Hindlimb muscle (tissue), 1 donor: ENCODE measurements at regions not wholly inside any gene's neighbourhood (a gene's known extent, or its start where the extent isn't known, plus 50 kb on each side); places are given as distances from the start of the nearest gene placed in this dataset.
"Not testable (repeated sequence)": the region's sequence is repeated elsewhere in the genome, so short reads cannot be mapped to it uniquely, and the experiment has no call there.

Source experiments
- DNase-seq: peaks from one replicate; pipeline ENCODE4 v3.0.0-alpha.2; 2013

- DNase-seq: no peak
Observed at GRCh38 chr6:9066726-9067125, 631.4 kb upstream of the SLC35B3 start.

DNA sequence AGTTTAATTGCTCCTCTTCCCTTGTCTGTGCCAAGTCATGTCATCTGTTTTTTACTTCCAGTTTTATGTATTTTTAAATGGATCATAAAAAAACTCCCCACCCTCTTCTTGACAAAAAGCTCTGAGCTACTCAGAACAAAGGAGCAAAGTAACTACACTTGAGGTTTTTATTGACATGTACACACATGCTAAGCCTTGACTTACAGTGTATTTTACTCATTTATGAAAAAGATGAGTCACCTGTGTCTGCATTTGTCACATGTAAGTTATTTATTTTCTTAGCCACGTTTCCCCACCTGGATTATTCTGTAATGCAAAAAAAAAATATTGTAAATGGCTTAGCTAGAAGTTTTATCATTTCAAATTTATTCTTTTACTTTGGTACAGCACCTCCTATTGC is 628.8 kb upstream of the SLC35B3 start:
- no peak for DNase-seq

GRCh38 chr6:9062596-9062995 is 627.3 kb upstream of the SLC35B3 start:
- no peak for DNase-seq

GRCh38 chr6:9057937-9058336 is 622.6 kb upstream of the SLC35B3 start:
- DNase-seq: no peak

- no peak for DNase-seq
Observed at GRCh38 chr6:9056556-9056955, 621.2 kb upstream of the SLC35B3 start.

GRCh38 chr6:9044426-9044825 is 609.1 kb upstream of the SLC35B3 start:
- DNase-seq: no peak

DNA sequence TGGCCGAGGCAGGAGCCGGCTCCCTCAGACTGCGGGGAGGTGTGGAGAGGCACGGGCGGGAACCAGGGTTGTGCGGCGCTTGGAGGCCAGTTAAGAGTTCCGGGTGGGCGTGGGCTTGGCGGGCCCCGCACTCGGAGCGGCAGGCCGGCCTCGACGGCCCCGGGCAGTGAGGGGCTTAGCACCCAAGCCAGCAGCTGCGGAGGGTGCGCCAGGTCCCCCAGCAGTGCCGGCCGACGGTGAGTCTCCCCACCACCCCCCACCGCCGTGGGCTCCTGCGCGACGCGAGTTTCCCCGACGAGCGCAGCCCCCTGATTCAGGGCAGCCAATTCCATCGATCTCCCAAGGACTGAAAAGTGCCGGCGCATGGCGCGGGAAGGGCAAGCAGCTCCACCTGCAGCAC is 605.4 kb upstream of the SLC35B3 start:
- no peak for DNase-seq

- DNase-seq: no peak
Observed at GRCh38 chr6:9039258-9039657, 603.9 kb upstream of the SLC35B3 start.

- DNase-seq: no peak
Observed at GRCh38 chr6:9028086-9028485, 592.7 kb upstream of the SLC35B3 start.

GRCh38 chr6:9025796-9026394 is 590.5 kb upstream of the SLC35B3 start:
- no peak for DNase-seq

GRCh38 chr6:9025228-9025627 is 589.9 kb upstream of the SLC35B3 start:
- no peak for DNase-seq

DNA sequence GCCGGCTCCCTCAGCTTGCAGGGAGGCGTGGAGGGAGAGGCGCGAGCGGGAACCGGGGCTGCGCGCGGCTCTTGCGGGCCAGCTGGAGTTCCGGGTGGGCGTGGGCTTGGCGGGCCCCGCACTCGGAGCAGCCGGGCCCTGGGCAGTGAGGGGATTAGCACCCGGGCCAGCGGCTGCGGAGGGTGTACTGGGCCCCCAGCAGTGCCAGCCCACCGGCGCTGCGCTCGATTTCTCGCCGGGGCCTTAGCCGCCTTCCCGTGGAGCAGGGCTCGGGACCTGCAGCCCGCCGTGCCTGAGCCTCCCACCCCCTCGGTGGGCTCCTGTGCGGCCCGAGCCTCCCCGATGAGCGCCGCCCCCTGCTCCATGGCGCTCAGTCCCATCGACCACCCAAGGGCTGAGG is 588.9 kb upstream of the SLC35B3 start:
- DNase-seq: not testable (repeated sequence)

DNA sequence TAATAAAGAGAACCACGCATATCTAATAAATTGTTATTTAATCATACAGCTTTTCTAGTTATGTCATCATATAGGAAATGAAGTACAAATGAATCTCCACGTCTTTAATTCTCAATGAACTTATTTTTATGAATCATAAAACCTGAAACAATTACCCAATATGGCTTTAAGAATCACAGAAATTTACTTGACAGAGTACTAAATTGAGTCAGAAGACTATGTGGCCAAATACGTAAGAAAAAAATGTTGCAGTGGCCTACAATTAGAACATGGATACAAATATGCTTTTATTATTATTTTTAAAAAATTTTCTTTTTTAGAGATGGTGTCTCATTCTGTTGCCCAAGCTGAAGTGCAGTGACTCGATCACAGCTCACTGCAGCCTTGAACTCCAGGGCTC is 584.7 kb upstream of the SLC35B3 start:
- no peak for DNase-seq

DNA sequence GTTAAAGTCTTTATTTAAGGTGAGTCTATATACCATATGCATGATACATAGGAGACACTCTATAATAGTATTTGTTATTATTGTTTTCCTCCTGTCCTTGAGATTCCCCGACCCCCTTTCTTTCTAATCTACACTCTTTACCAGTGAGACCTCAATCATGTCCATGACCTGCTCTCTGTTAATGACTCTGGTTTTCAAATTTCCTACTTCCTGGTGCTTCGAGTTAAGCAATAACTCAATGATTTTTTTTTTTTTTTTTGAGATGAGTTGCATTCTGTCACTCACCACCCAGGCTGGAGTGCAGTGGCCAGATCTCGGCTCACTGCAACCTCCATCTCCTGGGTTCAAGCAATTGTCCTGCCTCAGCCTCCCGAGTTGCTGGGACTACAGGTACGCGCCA is 574.6 kb upstream of the SLC35B3 start:
- no peak for DNase-seq

GRCh38 chr6:9007027-9007426 is 571.7 kb upstream of the SLC35B3 start:
- no peak for DNase-seq

GRCh38 chr6:9002833-9003232 is 567.5 kb upstream of the SLC35B3 start:
- no peak for DNase-seq

DNA sequence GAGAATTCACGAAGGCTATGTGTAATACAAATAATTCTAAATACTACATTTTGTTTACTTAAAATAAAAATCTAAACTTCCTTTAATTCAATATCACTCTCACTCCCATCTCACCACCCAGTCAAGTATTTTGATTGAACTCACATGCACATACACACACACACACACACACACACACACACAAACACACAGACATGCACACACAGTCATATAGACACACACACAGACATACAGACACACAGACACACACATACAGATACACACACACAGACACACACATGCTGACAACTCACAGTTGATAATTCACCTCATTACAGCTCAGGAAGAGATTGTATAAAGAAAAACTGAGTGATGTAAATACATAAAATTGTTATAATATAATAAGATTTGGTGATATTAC is 559.8 kb upstream of the SLC35B3 start:
- DNase-seq: no peak

GRCh38 chr6:8993111-8993510 is 557.8 kb upstream of the SLC35B3 start:
- no peak for DNase-seq

GRCh38 chr6:8991844-8992243 is 556.5 kb upstream of the SLC35B3 start:
- no peak for DNase-seq

GRCh38 chr6:8990075-8990474 is 554.7 kb upstream of the SLC35B3 start:
- no peak for DNase-seq

DNA sequence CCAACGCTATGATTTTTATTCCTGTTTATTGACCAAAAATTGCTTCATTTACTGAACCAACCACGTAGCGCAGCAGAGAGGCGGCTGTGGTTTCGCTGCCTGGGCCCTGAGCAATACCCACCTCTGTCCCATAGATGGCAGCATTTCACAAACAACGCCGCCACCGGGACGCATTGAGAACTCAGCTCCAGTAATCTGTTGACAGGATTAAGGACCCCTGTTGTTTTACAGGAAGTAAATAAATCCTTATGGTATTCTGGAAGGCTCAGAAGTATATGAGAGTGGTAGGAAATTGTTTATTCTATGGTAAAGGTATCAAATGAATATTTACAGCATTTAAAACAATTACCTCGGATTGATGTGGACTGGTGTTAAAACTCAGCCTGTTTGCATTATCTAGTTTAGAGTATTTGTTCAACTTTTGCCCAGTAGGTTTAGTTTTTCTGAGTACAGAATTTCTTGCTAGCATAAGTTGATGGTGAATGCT is 547.9 kb upstream of the SLC35B3 start:
- peak; percentile 54 for DNase-seq

DNA sequence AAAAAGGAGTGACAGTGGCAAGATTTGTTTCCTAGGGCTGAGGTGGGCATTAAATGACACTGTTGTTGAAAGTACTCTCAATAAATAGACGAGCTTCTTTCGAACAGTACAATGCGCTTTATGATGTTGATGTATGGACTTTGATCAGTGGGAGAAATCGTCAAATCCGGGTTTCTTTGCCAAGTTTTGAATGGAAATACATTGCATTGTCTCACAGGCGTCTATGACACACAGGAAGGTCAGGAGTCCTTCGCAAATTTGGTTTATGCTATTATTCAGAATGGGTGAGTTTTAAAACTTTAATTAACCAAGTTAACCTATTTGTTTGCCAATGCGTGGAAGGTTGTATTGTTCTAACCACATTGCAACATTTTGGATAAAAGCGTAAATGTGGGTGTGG is 547.3 kb upstream of the SLC35B3 start:
- DNase-seq: peak; percentile 2

DNA sequence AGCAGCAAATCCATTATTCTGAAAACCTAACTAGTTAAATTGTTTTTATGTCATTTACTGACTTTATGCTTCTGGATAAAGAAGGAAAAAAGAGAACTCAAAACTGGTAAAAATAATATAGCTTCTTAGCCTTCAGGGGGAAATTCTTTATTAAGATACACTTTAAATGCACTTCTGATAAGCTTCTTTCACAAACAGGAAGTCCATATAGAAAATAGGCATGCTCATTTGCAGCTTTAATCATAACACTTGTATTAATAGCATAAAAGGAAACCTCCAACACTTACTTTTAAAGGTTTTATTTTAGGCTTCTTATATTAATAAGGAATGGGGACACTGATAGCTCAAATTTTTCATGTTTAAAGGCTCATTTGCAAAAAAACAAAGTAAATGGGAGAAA is 538.0 kb upstream of the SLC35B3 start:
- DNase-seq: no peak

DNA sequence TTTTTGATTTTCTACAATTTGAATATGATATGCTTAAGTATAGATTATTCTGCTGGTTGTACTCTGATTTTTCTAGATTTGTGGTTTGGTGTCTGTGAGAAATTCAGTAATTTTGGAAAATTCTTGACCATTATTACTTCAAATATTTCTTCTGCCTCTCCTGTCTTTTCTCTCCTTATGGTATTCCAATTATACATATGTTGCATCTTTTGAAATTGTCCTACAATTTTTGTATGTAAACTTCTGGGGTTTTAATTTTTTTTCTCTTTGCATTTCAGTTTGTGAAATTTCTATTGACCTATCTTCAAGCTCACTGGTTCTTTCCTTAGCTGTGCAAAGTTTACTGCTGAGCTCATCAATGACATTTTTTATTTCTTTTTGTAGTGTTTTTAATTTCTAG is 534.4 kb upstream of the SLC35B3 start:
- no peak for DNase-seq

DNA sequence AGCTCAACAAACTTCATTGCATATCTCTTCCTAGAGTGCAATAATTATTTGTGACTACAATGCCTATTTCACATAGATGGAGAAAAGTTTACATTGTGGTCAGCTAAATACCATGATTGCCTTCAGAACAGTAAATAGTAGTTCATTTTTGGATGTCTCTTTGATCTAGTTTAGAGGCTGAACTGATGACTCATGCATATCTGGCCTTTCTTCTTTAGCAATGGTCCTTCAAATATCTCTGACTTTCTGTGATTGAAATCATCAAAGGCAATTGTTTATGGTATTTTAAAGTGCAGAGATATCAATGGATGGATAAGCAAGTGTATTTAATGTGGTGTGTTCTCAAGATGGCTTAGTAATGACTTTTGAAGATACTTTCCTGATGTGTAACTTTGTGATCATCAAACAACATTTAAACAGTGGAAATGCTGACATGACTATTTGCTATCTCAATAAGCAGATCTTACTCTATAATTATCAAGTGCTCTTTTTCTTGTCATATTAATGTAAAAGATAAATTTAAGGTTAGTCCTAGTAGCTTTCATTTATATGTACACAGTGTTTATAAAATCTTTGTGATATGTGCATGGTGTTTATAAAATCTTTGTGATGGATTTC is 523.7 kb upstream of the SLC35B3 start:
- DNase-seq: no peak
